Activated T-helper 2 cell treated with anti-CD3 and anti-CD28 coated beads, Interferon-gamma antibody, Interleukin-2, Interleukin-4, amounts not matched to agents 10 μg/mL and 5 μg/mL and 100 μg/mL, durations not matched to agents 14 hours and 24 hours and 36 hours (primary cell): ENCODE measurements at regions not wholly inside any gene's neighbourhood (a gene's known extent, or its start where the extent isn't known, plus 50 kb on each side); places are given as distances from the start of the nearest gene placed in this dataset.

ENCODE experiments used
- DNase-seq: peaks from one replicate; pipeline ENCODE4 v3.0.0; 2021; ENCODE audit warnings: low spot score
- H3K27ac Mint-ChIP-seq: one replicate; pipeline ENCODE4 v1.8.0; 2021; ENCODE audit warnings: mixed read lengths
- H3K27me3 Mint-ChIP-seq: one replicate; pipeline ENCODE4 v1.8.0; 2021; ENCODE audit warnings: low read depth, mixed read lengths
- H3K36me3 Mint-ChIP-seq: one replicate; pipeline ENCODE4 v1.8.0; 2021; ENCODE audit warnings: low read depth, mixed read lengths
- H3K4me1 Mint-ChIP-seq: one replicate; pipeline ENCODE4 v1.8.0; 2021; ENCODE audit warnings: low read depth, mixed read lengths
- H3K4me3 Mint-ChIP-seq: one replicate; pipeline ENCODE4 v1.8.0; 2021; ENCODE audit warnings: low read depth, mild to moderate bottlenecking, moderate library complexity, mixed read lengths
- H3K9me3 Mint-ChIP-seq: one replicate; pipeline ENCODE4 v1.8.0; 2021; ENCODE audit warnings: mixed read lengths
- intact Hi-C: fragments of 100-400 bp; cut with micrococcal nuclease; formaldehyde crosslinking; loops from one replicate; pipeline ENCODE4 v1.15.1; 2023

DNA sequence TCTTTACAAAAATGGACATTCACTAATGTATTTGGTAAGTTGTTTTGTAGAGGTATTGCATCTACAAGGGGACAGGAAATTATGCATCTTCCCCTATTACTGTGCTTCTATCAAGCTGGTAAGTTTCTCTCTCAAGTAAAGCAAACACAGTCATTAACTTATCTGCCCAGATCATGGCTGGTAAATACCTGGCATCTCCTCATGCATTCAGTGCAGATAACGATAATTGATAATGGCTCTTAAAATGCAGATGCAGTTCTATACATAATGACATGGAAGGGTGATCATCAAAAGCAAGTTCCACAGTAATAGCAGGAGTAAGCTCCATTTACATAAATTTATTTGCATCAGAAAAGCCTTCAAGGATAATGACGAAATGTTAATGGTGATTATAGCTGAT, 122.4 kb downstream of the SIPA1L2 start:
- Mint-ChIP-seq H3K27ac (no peak overlapping the region), H3K36me3 (no peaks in the 10 kb centered on the region), H3K9me3 (no peaks in the 10 kb centered on the region), H3K4me3 (no peak overlapping the region), H3K4me1 (no peaks in the 10 kb centered on the region), H3K27me3 (peaks cover 15% of the 10 kb centered on the region)
- no peak for DNase-seq
- intact Hi-C loops, result no loop called here

GRCh38 chr1:232505884-232506283, 124.0 kb downstream of the SIPA1L2 start:
- Mint-ChIP-seq H3K36me3 (no peaks in the 10 kb centered on the region), H3K27ac (no peak overlapping the region), H3K4me1 (no peaks in the 10 kb centered on the region), H3K9me3 (no peaks in the 10 kb centered on the region), H3K4me3 (no peak overlapping the region), H3K27me3 (peaks cover 7% of the 10 kb centered on the region)
- no peak for DNase-seq
- intact Hi-C loops, result no loop called here

GRCh38 chr1:232504651-232505050, 125.3 kb downstream of the SIPA1L2 start:
- Mint-ChIP-seq H3K9me3 (no peaks in the 10 kb centered on the region), H3K4me3 (no peak overlapping the region), H3K4me1 (no peaks in the 10 kb centered on the region), H3K27me3 (peaks cover 4% of the 10 kb centered on the region), H3K36me3 (no peaks in the 10 kb centered on the region), H3K27ac (no peak overlapping the region)
- intact Hi-C loops, result no loop called here
- DNase-seq, result no peak

DNA sequence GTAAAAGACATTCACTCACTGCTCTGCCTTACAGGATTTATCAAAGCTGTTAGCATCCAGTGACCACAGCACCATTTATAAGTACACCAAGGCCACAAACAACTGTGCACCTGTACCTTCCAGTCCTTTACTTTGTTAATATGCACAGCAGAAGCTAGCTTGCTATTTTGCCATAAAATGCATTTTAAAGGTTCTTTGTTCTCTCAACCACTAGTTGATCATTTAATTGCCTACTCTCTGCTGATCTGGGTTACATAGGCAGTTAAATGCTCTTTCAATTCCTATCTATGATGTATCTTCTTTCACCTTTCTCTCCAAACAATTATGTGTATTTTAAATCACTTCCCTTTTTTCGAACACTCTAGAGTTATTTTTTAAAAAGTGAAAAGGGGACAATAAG, 126.4 kb downstream of the SIPA1L2 start:
- Mint-ChIP-seq H3K4me3 (no peak overlapping the region), H3K9me3 (no peaks in the 10 kb centered on the region), H3K27ac (no peak overlapping the region), H3K27me3 (peaks cover 4% of the 10 kb centered on the region), H3K4me1 (no peaks in the 10 kb centered on the region), H3K36me3 (no peaks in the 10 kb centered on the region)
- no peak for DNase-seq
- intact Hi-C loops, result no loop called here

DNA sequence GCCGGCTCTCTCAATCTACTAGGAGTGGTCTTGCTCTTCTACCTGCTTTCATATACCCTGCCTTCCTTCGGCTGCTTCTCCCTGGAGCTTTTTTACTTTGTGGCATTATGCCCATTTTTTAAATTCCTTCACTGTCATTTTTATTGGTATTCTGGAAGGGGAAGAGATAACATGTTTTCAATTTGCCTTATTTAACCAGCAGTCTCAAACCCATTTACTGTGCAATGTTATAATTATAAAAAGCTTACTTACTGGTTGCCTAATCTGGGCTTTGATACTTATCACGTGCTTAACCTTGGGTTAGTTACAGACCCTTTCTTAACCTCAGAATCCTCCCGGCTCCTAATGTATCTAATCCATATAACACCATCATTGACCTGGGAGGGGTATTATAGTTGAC, 128.1 kb downstream of the SIPA1L2 start:
- Mint-ChIP-seq H3K9me3 (no peaks in the 10 kb centered on the region), H3K27me3 (peaks cover 4% of the 10 kb centered on the region), H3K4me1 (no peaks in the 10 kb centered on the region), H3K27ac (no peak overlapping the region), H3K36me3 (no peaks in the 10 kb centered on the region), H3K4me3 (no peak overlapping the region)
- no peak for DNase-seq
- intact Hi-C loops, result no loop called here

- intact Hi-C loops, result no loop called here
- peaks cover 7% of the 10 kb centered on the region for H3K27me3 Mint-ChIP-seq
- no peak overlapping the region for H3K4me3 Mint-ChIP-seq
- DNase-seq, result no peak
- no peaks in the 10 kb centered on the region for H3K36me3 Mint-ChIP-seq
- no peak overlapping the region for H3K27ac Mint-ChIP-seq
- no peaks in the 10 kb centered on the region for H3K9me3 Mint-ChIP-seq
- no peaks in the 10 kb centered on the region for H3K4me1 Mint-ChIP-seq
These were observed 130.7 kb downstream of the SIPA1L2 start for GRCh38 chr1:232499188-232499587.

- no peaks in the 10 kb centered on the region for H3K9me3 Mint-ChIP-seq
- peaks cover 3% of the 10 kb centered on the region for H3K27me3 Mint-ChIP-seq
- no peak overlapping the region for H3K4me3 Mint-ChIP-seq
- no peaks in the 10 kb centered on the region for H3K36me3 Mint-ChIP-seq
- intact Hi-C loops, result no loop called here
- H3K4me1 Mint-ChIP-seq, result no peaks in the 10 kb centered on the region
- no peak overlapping the region for H3K27ac Mint-ChIP-seq
- no peak for DNase-seq
These were observed 136.1 kb downstream of the SIPA1L2 start for GRCh38 chr1:232493869-232494268.

- no peak overlapping the region for H3K27ac Mint-ChIP-seq
- intact Hi-C loops, result no loop called here
- H3K36me3 Mint-ChIP-seq, result no peaks in the 10 kb centered on the region
- no peaks in the 10 kb centered on the region for H3K27me3 Mint-ChIP-seq
- H3K4me3 Mint-ChIP-seq, result no peak overlapping the region
- no peaks in the 10 kb centered on the region for H3K9me3 Mint-ChIP-seq
- no peak for DNase-seq
- H3K4me1 Mint-ChIP-seq, result no peaks in the 10 kb centered on the region
These were observed 140.7 kb downstream of the SIPA1L2 start for GRCh38 chr1:232489256-232489655.

- Mint-ChIP-seq H3K27ac (no peak overlapping the region), H3K4me1 (no peaks in the 10 kb centered on the region), H3K4me3 (no peak overlapping the region), H3K9me3 (no peaks in the 10 kb centered on the region), H3K27me3 (no peaks in the 10 kb centered on the region), H3K36me3 (no peaks in the 10 kb centered on the region)
- intact Hi-C loops, result no loop called here
- DNase-seq, result no peak
These were observed 142.7 kb downstream of the SIPA1L2 start for GRCh38 chr1:232487236-232487635.

- H3K27me3 Mint-ChIP-seq, result no peaks in the 10 kb centered on the region
- no peak overlapping the region for H3K27ac Mint-ChIP-seq
- no peak overlapping the region for H3K4me3 Mint-ChIP-seq
- H3K4me1 Mint-ChIP-seq, result no peaks in the 10 kb centered on the region
- DNase-seq, result no peak
- H3K36me3 Mint-ChIP-seq, result no peaks in the 10 kb centered on the region
- intact Hi-C loops, result no loop called here
- no peaks in the 10 kb centered on the region for H3K9me3 Mint-ChIP-seq
These were observed 143.3 kb downstream of the SIPA1L2 start for GRCh38 chr1:232486454-232487207.

GRCh38 chr1:232486006-232486405, 143.9 kb downstream of the SIPA1L2 start:
- Mint-ChIP-seq H3K36me3 (no peaks in the 10 kb centered on the region), H3K27ac (no peak overlapping the region), H3K4me1 (no peaks in the 10 kb centered on the region), H3K4me3 (no peak overlapping the region), H3K9me3 (no peaks in the 10 kb centered on the region), H3K27me3 (no peaks in the 10 kb centered on the region)
- DNase-seq, result no peak
- intact Hi-C loops, result no loop called here

DNA sequence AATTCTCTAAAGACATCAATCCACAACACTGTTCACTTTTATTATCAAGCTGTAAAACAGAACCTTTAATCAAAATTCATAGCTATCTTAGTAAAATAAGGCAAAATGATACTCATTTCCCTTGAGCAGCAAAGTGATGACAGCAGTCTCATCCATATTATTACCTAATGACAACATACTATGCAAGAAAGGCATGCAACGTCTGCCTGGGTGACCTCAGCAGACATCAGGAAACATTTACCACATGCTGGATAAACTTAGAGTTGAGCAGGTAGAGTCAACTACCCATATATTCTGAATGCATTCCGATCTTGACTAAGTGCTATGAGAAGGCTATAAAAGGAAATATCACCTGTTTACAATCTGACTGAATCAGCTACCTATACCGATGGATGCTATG, 145.1 kb downstream of the SIPA1L2 start:
- Mint-ChIP-seq H3K27me3 (no peaks in the 10 kb centered on the region), H3K4me3 (no peak overlapping the region), H3K36me3 (no peaks in the 10 kb centered on the region), H3K9me3 (no peaks in the 10 kb centered on the region), H3K27ac (no peak overlapping the region), H3K4me1 (no peaks in the 10 kb centered on the region)
- intact Hi-C loops, result no loop called here
- DNase-seq, result no peak

GRCh38 chr1:232483826-232484225, 146.1 kb downstream of the SIPA1L2 start:
- H3K27me3 Mint-ChIP-seq, result no peaks in the 10 kb centered on the region
- no peak overlapping the region for H3K4me3 Mint-ChIP-seq
- no peak overlapping the region for H3K27ac Mint-ChIP-seq
- no peaks in the 10 kb centered on the region for H3K36me3 Mint-ChIP-seq
- DNase-seq, result no peak
- H3K9me3 Mint-ChIP-seq, result no peaks in the 10 kb centered on the region
- intact Hi-C loops, result no loop called here
- H3K4me1 Mint-ChIP-seq, result no peaks in the 10 kb centered on the region

DNA sequence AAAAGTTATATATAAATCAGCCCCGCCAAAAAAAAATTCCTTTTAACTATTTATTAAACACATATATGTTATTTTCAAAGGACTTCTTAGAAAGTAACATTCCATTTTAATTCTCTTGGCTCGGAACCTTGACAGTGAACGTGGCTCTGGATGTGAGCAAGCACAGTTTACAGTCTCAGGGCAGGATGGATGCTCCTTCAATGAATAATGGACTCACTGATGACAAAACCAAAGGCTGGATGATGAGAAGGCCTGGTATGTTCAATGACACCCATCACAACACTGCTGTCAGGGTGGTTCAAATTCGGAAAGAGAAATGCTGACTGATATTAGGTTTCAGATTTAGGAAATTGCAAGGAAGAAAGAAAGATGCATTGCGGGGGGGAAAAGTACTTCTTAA, 148.8 kb downstream of the SIPA1L2 start:
- H3K36me3 Mint-ChIP-seq, result no peaks in the 10 kb centered on the region
- intact Hi-C loops, result no loop called here
- peaks cover 1% of the 10 kb centered on the region for H3K27me3 Mint-ChIP-seq
- no peaks in the 10 kb centered on the region for H3K9me3 Mint-ChIP-seq
- H3K27ac Mint-ChIP-seq, result no peak overlapping the region
- no peak for DNase-seq
- H3K4me3 Mint-ChIP-seq, result no peak overlapping the region
- H3K4me1 Mint-ChIP-seq, result no peaks in the 10 kb centered on the region
